Large intestine (tissue), 3 donors: ENCODE measurements at regions not wholly inside any gene's neighbourhood (a gene's known extent, or its start where the extent isn't known, plus 50 kb on each side); places are given as distances from the start of the nearest gene placed in this dataset.

Experiments used
- DNase-seq, 2 donors: peaks; one replicate each; pipeline versions ENCODE4 v3.0.0 to v3.0.0-alpha.2; 2013
- H3K27ac ChIP-seq: one replicate; pipeline ENCODE4 v1.5.1; 2013; ENCODE audit warnings: low read length
- H3K27me3 ChIP-seq: 2 replicates; pipeline ENCODE4 v1.6.1; 2013; ENCODE audit warnings: low read length; ENCODE audit not compliant: control insufficient read depth, insufficient read depth
- H3K36me3 ChIP-seq: 2 replicates; pipeline ENCODE4 v1.6.1; 2013; ENCODE audit warnings: low read length; ENCODE audit not compliant: control insufficient read depth, insufficient read depth
- H3K4me1 ChIP-seq: one replicate; pipeline ENCODE4 v1.6.1; 2013; ENCODE audit warnings: low read length; ENCODE audit not compliant: control insufficient read depth, insufficient read depth
- H3K4me3 ChIP-seq: one replicate; pipeline ENCODE4 v1.5.1; 2013; ENCODE audit warnings: low read length
- H3K9me3 ChIP-seq: one replicate; pipeline ENCODE4 v1.6.1; 2013; ENCODE audit warnings: mild to moderate bottlenecking, low read depth, low read length, moderate library complexity; ENCODE audit not compliant: control insufficient read depth
- WGBS: methylation state at CpG from one replicate; pipeline ENCODE4 v1.1.5; 2013; ENCODE audit warnings: low lambda C conversion rate; ENCODE audit not compliant: insufficient coverage; 5-methylcytosine and 5-hydroxymethylcytosine counted together

DNA sequence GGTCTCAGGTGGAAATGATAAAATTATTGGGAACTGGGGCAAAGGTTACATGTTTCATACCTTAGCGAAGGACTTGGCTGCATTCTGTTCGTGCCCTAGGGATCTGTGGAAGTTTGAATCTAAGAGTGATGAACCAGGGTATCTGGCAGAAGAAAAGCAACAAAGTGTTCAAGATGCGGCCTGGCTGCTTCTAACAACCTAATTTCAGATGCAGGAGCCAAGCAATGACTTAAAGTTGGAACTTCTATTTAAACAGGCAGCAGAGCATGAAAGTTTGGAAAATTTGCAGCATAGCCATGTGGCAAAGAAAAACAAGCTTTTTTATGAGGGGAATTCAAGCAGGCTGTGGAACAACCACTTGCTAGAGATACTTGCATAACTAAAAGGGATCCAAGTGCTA is 73.5 kb downstream of the CD24 start:
- WGBS = no CpG with 5 or more reads among the region's 3 CpGs
- H3K27me3 ChIP-seq = no peaks in the 10 kb centered on the region
- no peak overlapping the region for H3K27ac ChIP-seq
- peaks cover 10% of the 10 kb centered on the region for H3K9me3 ChIP-seq
- H3K4me1 ChIP-seq = peaks cover 6% of the 10 kb centered on the region
- no peak for DNase-seq
- H3K4me3 ChIP-seq = no peak overlapping the region
- no peaks in the 10 kb centered on the region for H3K36me3 ChIP-seq

- Histone ChIP-seq H3K4me1 (peaks cover 6% of the 10 kb centered on the region), H3K4me3 (no peak overlapping the region), H3K27ac (no peak overlapping the region), H3K27me3 (no peaks in the 10 kb centered on the region), H3K36me3 (no peaks in the 10 kb centered on the region), H3K9me3 (peaks cover 10% of the 10 kb centered on the region)
- WGBS = no CpG with 5 or more reads among the region's 4 CpGs
- no peak for DNase-seq
Observed at GRCh38 chr6:106899697-106900096, 74.8 kb downstream of the CD24 start.

DNA sequence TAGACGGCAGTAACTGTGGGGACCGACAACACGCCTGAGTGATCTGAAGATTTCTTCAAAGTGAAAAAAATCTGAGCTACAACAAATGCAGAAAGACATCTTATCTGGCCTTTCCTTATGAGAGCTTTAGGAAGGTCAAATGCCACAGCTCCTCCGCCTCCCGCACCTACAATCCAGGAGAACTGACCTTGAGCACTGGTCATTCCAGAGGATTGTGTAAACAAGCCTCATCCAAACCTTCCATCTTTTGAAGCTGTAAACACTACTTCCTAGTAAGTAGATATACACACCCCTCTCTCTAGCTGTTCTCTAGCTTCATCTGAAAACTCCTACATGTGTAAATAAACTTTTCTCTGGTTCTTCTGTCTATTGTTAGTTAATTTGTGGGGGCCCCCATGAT is 76.9 kb downstream of the CD24 start:
- WGBS = no CpG with 5 or more reads among the region's 5 CpGs
- H3K4me3 ChIP-seq = no peak overlapping the region
- no peak for DNase-seq
- no peaks in the 10 kb centered on the region for H3K36me3 ChIP-seq
- H3K4me1 ChIP-seq = peaks cover 6% of the 10 kb centered on the region
- no peak overlapping the region for H3K27ac ChIP-seq
- H3K27me3 ChIP-seq = no peaks in the 10 kb centered on the region
- peaks cover 10% of the 10 kb centered on the region for H3K9me3 ChIP-seq

GRCh38 chr6:106895703-106896040 is 78.9 kb downstream of the CD24 start:
- Histone ChIP-seq H3K27me3 (no peaks in the 10 kb centered on the region), H3K9me3 (peaks cover 7% of the 10 kb centered on the region), H3K27ac (no peak overlapping the region), H3K4me1 (peaks cover 3% of the 10 kb centered on the region), H3K36me3 (no peaks in the 10 kb centered on the region), H3K4me3 (no peak overlapping the region)
- DNase-seq = no peak
- 71% methylated on average over 2 of the region's 5 CpGs for WGBS

- no peaks in the 10 kb centered on the region for H3K27me3 ChIP-seq
- no peaks in the 10 kb centered on the region for H3K36me3 ChIP-seq
- peaks cover 5% of the 10 kb centered on the region for H3K9me3 ChIP-seq
- 60% methylated on average over 1 of the region's 6 CpGs for WGBS
- no peak overlapping the region for H3K27ac ChIP-seq
- peaks cover 4% of the 10 kb centered on the region for H3K4me1 ChIP-seq
- H3K4me3 ChIP-seq = no peak overlapping the region
- peak in 1 of 2 donors; percentile 15 for DNase-seq
Observed at GRCh38 chr6:106894978-106895702, 79.4 kb downstream of the CD24 start.

- H3K27ac ChIP-seq = peak overlapping the region; percentile 1
- 80% methylated on average over 1 of the region's 5 CpGs for WGBS
- no peaks in the 10 kb centered on the region for H3K27me3 ChIP-seq
- H3K4me1 ChIP-seq = peaks cover 18% of the 10 kb centered on the region
- H3K9me3 ChIP-seq = peaks cover 3% of the 10 kb centered on the region
- no peak overlapping the region for H3K4me3 ChIP-seq
- no peak for DNase-seq
- H3K36me3 ChIP-seq = no peaks in the 10 kb centered on the region
Observed at GRCh38 chr6:106892186-106892585, 82.3 kb downstream of the CD24 start.

DNA sequence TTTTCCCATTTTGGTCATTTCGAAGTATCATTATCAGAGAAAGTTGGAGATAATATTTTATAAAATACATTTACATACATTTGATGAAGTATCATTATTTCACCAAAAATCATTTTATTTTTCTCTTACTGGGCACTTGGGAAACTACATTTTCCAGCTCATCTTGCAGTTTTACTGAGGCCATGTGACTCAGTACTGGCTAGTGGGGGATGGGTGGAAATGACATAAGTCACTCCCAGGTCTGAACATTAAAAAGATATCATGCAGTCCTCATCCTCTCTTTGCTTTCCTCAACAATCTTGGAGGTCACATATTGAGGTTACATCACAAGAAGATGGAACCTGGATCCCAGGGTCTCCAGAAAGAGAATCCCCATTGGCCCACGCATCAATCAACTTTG is 84.1 kb downstream of the CD24 start:
- DNase-seq = no peak
- Histone ChIP-seq H3K27me3 (no peaks in the 10 kb centered on the region), H3K36me3 (no peaks in the 10 kb centered on the region), H3K9me3 (peaks cover 3% of the 10 kb centered on the region), H3K4me3 (no peak overlapping the region), H3K4me1 (peaks cover 18% of the 10 kb centered on the region), H3K27ac (no peak overlapping the region)
- 80% methylated on average over 1 of the region's 2 CpGs for WGBS

DNA sequence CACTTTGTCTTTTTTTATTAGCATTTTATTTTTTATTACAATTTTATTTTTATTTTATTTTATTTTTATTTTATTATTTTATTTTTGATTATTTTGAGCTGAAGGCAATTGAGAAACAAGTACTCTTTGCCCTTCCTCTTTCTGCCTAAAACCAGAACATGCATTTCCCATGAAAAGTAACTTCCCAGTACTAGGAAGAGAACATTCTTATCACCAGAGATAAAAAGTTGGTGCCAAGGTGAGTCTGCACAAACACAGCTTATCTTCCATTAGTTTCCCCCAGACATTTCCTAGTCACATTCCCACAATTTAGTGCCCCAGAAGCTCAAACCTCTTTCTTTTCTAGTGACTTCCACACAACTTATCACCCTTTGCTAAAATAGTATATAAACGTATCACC is 84.8 kb downstream of the CD24 start:
- Histone ChIP-seq H3K9me3 (peaks cover 3% of the 10 kb centered on the region), H3K36me3 (no peaks in the 10 kb centered on the region), H3K27me3 (no peaks in the 10 kb centered on the region), H3K4me3 (no peak overlapping the region), H3K4me1 (peaks cover 18% of the 10 kb centered on the region), H3K27ac (peak overlapping the region; percentile 11)
- 25% methylated on average over 1 of the region's 1 CpG for WGBS
- DNase-seq = no peak

- WGBS = 16% methylated on average over 3 of the region's 8 CpGs
- Histone ChIP-seq H3K9me3 (peaks cover 2% of the 10 kb centered on the region), H3K4me1 (peaks cover 18% of the 10 kb centered on the region), H3K27ac (no peak overlapping the region), H3K4me3 (no peak overlapping the region), H3K27me3 (no peaks in the 10 kb centered on the region), H3K36me3 (no peaks in the 10 kb centered on the region)
- DNase-seq = no peak
Observed at GRCh38 chr6:106886922-106887797, 87.4 kb downstream of the CD24 start.

GRCh38 chr6:106886081-106886843 is 88.3 kb downstream of the CD24 start:
- Histone ChIP-seq H3K27ac (no peak overlapping the region), H3K9me3 (no peaks in the 10 kb centered on the region), H3K27me3 (no peaks in the 10 kb centered on the region), H3K4me3 (no peak overlapping the region), H3K4me1 (peaks cover 15% of the 10 kb centered on the region), H3K36me3 (no peaks in the 10 kb centered on the region)
- DNase-seq = no peak
- 70% methylated on average over 4 of the region's 9 CpGs for WGBS
